ENCODE measurements at regions not wholly inside any gene's neighbourhood (a gene's known extent, or its start where the extent isn't known, plus 50 kb on each side); places are given as distances from the start of the nearest gene placed in this dataset.

GRCh38 chr6:128605961-128606360 is 85.6 kb upstream of the PTPRK start:
- no peaks in the 10 kb centered on the region for H3K9me3 ChIP-seq (ENCODE audit: control insufficient read depth in 1 of 2, insufficient read depth in 1 of 2, low read length in 2 of 2)

GRCh38 chr6:128601060-128601459 is 80.7 kb upstream of the PTPRK start:
- intact Hi-C loops (cut with DNase I, micrococcal nuclease): no loop called here
- H3K4me1 ChIP-seq (ENCODE audit: insufficient read depth, low read length): no peaks in the 10 kb centered on the region
- no peak for TF ChIP-seq CTCF (IDR thresholded peaks at IDR 0.05)
- ChIA-PET POLR2A (no interaction called here), CTCF (no interaction called here)
- no peak overlapping the region for H3K27ac ChIP-seq (ENCODE audit: low read depth in 1 of 2, low read length in 2 of 2)
- H3K36me3 ChIP-seq (ENCODE audit: insufficient read depth, low read length): no peaks in the 10 kb centered on the region
- Mint-ChIP-seq H3K4me1 (ENCODE audit: low read depth) (no peaks in the 10 kb centered on the region), H3K9me3 (no peaks in the 10 kb centered on the region), H3K27me3 (peaks cover 6% of the 10 kb centered on the region), H3K4me3 (no peak overlapping the region), H3K36me3 (ENCODE audit: low read depth) (no peaks in the 10 kb centered on the region), H3K27ac (no peak overlapping the region)
- DNase-seq (no peak), ATAC-seq (ENCODE audit: poor library complexity) (no peak)
- no peaks in the 10 kb centered on the region for H3K9me3 ChIP-seq (ENCODE audit: control insufficient read depth in 1 of 2, insufficient read depth in 1 of 2, low read length in 2 of 2)
- no peak overlapping the region for H3K4me3 ChIP-seq (ENCODE audit: low read length)
- H3K27me3 ChIP-seq (ENCODE audit: control insufficient read depth in 1 of 2, insufficient read depth in 2 of 2, low read length in 2 of 2): no peaks in the 10 kb centered on the region

More at GRCh38 chr6:128605961-128606360, 85.6 kb upstream of the PTPRK start:
- ChIA-PET POLR2A (no interaction called here), CTCF (no interaction called here)
- H3K9me3 Mint-ChIP-seq: no peaks in the 10 kb centered on the region
- H3K4me1 Mint-ChIP-seq (ENCODE audit: low read depth): no peaks in the 10 kb centered on the region
- Histone ChIP-seq H3K4me1 (ENCODE audit: insufficient read depth, low read length) (no peaks in the 10 kb centered on the region), H3K4me3 (ENCODE audit: low read length) (no peak overlapping the region), H3K27me3 (ENCODE audit: control insufficient read depth in 1 of 2, insufficient read depth in 2 of 2, low read length in 2 of 2) (no peaks in the 10 kb centered on the region), H3K27ac (ENCODE audit: low read depth in 1 of 2, low read length in 2 of 2) (no peak overlapping the region), H3K36me3 (ENCODE audit: insufficient read depth, low read length) (no peaks in the 10 kb centered on the region)
- ATAC-seq (ENCODE audit: poor library complexity): no peak
- H3K27ac Mint-ChIP-seq: no peak overlapping the region
- no peak for DNase-seq
- TF ChIP-seq CTCF (IDR thresholded peaks at IDR 0.05): no peak
- peaks cover 6% of the 10 kb centered on the region for H3K27me3 Mint-ChIP-seq
- H3K4me3 Mint-ChIP-seq: no peak overlapping the region
- no peaks in the 10 kb centered on the region for H3K36me3 Mint-ChIP-seq (ENCODE audit: low read depth)
- intact Hi-C loops (cut with DNase I, micrococcal nuclease): no loop called here

- intact Hi-C loops (cut with DNase I, micrococcal nuclease): no loop called here
- no peak overlapping the region for H3K4me3 ChIP-seq (ENCODE audit: low read length)
- no peaks in the 10 kb centered on the region for H3K4me1 Mint-ChIP-seq (ENCODE audit: low read depth)
- H3K27ac Mint-ChIP-seq: no peak overlapping the region
- ATAC-seq (ENCODE audit: poor library complexity) (no peak), DNase-seq (no peak)
- no peaks in the 10 kb centered on the region for H3K9me3 ChIP-seq (ENCODE audit: control insufficient read depth in 1 of 2, insufficient read depth in 1 of 2, low read length in 2 of 2)
- no peaks in the 10 kb centered on the region for H3K36me3 ChIP-seq (ENCODE audit: insufficient read depth, low read length)
- H3K27me3 ChIP-seq (ENCODE audit: control insufficient read depth in 1 of 2, insufficient read depth in 2 of 2, low read length in 2 of 2): no peaks in the 10 kb centered on the region
- peaks cover 6% of the 10 kb centered on the region for H3K27me3 Mint-ChIP-seq
- no peak overlapping the region for H3K27ac ChIP-seq (ENCODE audit: low read depth in 1 of 2, low read length in 2 of 2)
- no peaks in the 10 kb centered on the region for H3K4me1 ChIP-seq (ENCODE audit: insufficient read depth, low read length)
- no peak for TF ChIP-seq CTCF (IDR thresholded peaks at IDR 0.05)
- ChIA-PET CTCF (no interaction called here), POLR2A (no interaction called here)
- H3K36me3 Mint-ChIP-seq (ENCODE audit: low read depth): no peaks in the 10 kb centered on the region
- H3K9me3 Mint-ChIP-seq: no peaks in the 10 kb centered on the region
- H3K4me3 Mint-ChIP-seq: no peak overlapping the region
Observed at GRCh38 chr6:128600397-128600951, 80.1 kb upstream of the PTPRK start.

All from CD4-positive, alpha-beta T cell (primary cell).